B cell (primary cell): ENCODE measurements at regions not wholly inside any gene's neighbourhood (a gene's known extent, or its start where the extent isn't known, plus 50 kb on each side); places are given as distances from the start of the nearest gene placed in this dataset.

ENCODE experiments used
- CTCF ChIP-seq: fragments of 200-600 bp; IDR thresholded peaks from one replicate; pipeline ENCODE4 v1.8.0; 2022; ENCODE audit warnings: antibody characterized with exemption, mild to moderate bottlenecking
- EZH2 ChIP-seq: IDR thresholded peaks from 2 replicates; pipeline ENCODE4 v1.6.1; 2012; ENCODE audit warnings: borderline replicate concordance, low read depth, mild to moderate bottlenecking, moderate library complexity, low read length; ENCODE audit not compliant: insufficient read depth, poor library complexity, severe bottlenecking

GRCh38 chr15:88321271-88321670 is 64.7 kb upstream of the NTRK3 start:
- TF ChIP-seq CTCF (no peak), EZH2 (no peak)
